Vagina (tissue), 2 donors: ENCODE measurements at regions not wholly inside any gene's neighbourhood (a gene's known extent, or its start where the extent isn't known, plus 50 kb on each side); places are given as distances from the start of the nearest gene placed in this dataset.

Experiments
- DNase-seq, 2 donors: peaks; one replicate each; pipeline ENCODE4 v3.0.0-alpha.2; 2017; ENCODE audit errors: extremely low spot score in 2 of 2
- H3K27ac ChIP-seq: fragments of 200-600 bp; sonication (generic); one replicate; pipeline ENCODE4 v1.5.1; 2019
- H3K27me3 ChIP-seq: fragments of 200-600 bp; sonication (generic); one replicate; pipeline ENCODE4 v1.5.1; 2019
- H3K36me3 ChIP-seq, 2 donors: fragments of 200-600 bp; sonication (generic); one replicate each; pipeline ENCODE4 v1.5.1; 2017 to 2019
- H3K4me1 ChIP-seq: fragments of 200-600 bp; sonication (generic); one replicate; pipeline ENCODE4 v1.5.1; 2019
- H3K4me3 ChIP-seq, 2 donors: fragments of 200-600 bp; sonication (generic); 1 replicate in 1 of 2; 2 replicates in 1 of 2; pipeline ENCODE4 v1.5.1; 2016 to 2019
- H3K9me3 ChIP-seq: fragments of 200-600 bp; sonication (generic); one replicate; pipeline ENCODE4 v1.5.1; 2019
- CTCF ChIP-seq, 3 experiments: fragments of 450-650 bp in 2 of 3; fragments of 200-600 bp in 1 of 3; sonication (generic) in 1 of 3; IDR thresholded peaks; one replicate each; pipeline ENCODE4 v1.5.1; 2017 to 2019; ENCODE audit warnings: antibody characterized with exemption in 3 of 3, mild to moderate bottlenecking in 2 of 3, moderate library complexity in 2 of 3
- POLR2A ChIP-seq, 2 donors: fragments of 450-650 bp; IDR thresholded peaks; one replicate each; pipeline ENCODE4 v1.6.1; 2017; ENCODE audit warnings: antibody characterized with exemption in 2 of 2, mild to moderate bottlenecking in 2 of 2, moderate library complexity in 2 of 2
- POLR2AphosphoS5 ChIP-seq, 2 donors: sonication (generic); formaldehyde crosslinking; IDR thresholded peaks; one replicate each; pipeline ENCODE4 v1.9.0; 2017; ENCODE audit warnings: antibody characterized with exemption in 2 of 2, mild to moderate bottlenecking in 2 of 2, low read depth in 1 of 2; ENCODE audit not compliant: insufficient read depth in 1 of 2
- intact Hi-C: fragments of 100-400 bp; cut with DNase I; formaldehyde crosslinking; loops from one replicate; pipeline ENCODE4 v1.15.1; 2023

GRCh38 chr6:48016020-48016755, 94.8 kb downstream of the PTCHD4 start:
- DNase-seq: no peak
- Histone ChIP-seq H3K4me3 (no peak overlapping the region), H3K36me3 (no peaks in the 10 kb centered on the region), H3K4me1 (no peaks in the 10 kb centered on the region), H3K27ac (no peak overlapping the region), H3K27me3 (no peaks in the 10 kb centered on the region), H3K9me3 (no peaks in the 10 kb centered on the region)
- TF ChIP-seq CTCF (IDR thresholded peaks at IDR 0.05): no peak
- TF ChIP-seq POLR2AphosphoS5 (IDR thresholded peaks at IDR 0.05; ENCODE audit: insufficient read depth in 1 of 2, low read depth in 1 of 2): no peak
- TF ChIP-seq POLR2A (IDR thresholded peaks at IDR 0.05): no peak
- intact Hi-C loops: no loop called here

DNA sequence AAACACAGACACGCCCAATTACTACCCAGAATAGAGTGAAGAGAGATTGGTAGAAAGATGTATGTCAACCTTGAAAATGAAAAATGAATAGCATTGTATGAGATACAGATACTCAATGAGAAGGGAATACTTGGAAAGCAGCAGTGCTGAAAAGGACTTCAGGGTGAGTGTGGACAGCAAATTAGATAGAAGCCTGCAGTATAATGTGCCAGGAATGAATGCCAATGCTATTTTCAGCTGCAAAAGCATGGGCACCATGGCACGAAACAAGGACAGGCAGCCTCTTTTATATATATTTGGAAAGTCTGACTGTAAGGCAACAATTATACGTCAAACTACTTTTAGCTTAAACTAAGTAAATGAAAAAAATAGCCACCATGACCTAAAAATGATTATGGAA, 118.2 kb downstream of the PTCHD4 start:
- H3K4me3 ChIP-seq: no peak overlapping the region
- TF ChIP-seq POLR2AphosphoS5 (IDR thresholded peaks at IDR 0.05; ENCODE audit: insufficient read depth in 1 of 2, low read depth in 1 of 2) (no peak), POLR2A (IDR thresholded peaks at IDR 0.05) (no peak), CTCF (IDR thresholded peaks at IDR 0.05) (no peak)
- intact Hi-C loops: no loop called here
- DNase-seq: no peak
- no peaks in the 10 kb centered on the region for H3K27me3 ChIP-seq
- H3K9me3 ChIP-seq: no peaks in the 10 kb centered on the region
- no peaks in the 10 kb centered on the region for H3K4me1 ChIP-seq
- H3K36me3 ChIP-seq: no peaks in the 10 kb centered on the region
- H3K27ac ChIP-seq: no peak overlapping the region

- H3K27me3 ChIP-seq: no peaks in the 10 kb centered on the region
- no peak for DNase-seq
- H3K27ac ChIP-seq: no peak overlapping the region
- H3K36me3 ChIP-seq: no peaks in the 10 kb centered on the region
- intact Hi-C loops: no loop called here
- no peak overlapping the region for H3K4me3 ChIP-seq
- H3K4me1 ChIP-seq: no peaks in the 10 kb centered on the region
- no peaks in the 10 kb centered on the region for H3K9me3 ChIP-seq
- no peak for TF ChIP-seq CTCF (IDR thresholded peaks at IDR 0.05)
These were observed 127.5 kb downstream of the PTCHD4 start for GRCh38 chr6:47983491-47983890.

DNA sequence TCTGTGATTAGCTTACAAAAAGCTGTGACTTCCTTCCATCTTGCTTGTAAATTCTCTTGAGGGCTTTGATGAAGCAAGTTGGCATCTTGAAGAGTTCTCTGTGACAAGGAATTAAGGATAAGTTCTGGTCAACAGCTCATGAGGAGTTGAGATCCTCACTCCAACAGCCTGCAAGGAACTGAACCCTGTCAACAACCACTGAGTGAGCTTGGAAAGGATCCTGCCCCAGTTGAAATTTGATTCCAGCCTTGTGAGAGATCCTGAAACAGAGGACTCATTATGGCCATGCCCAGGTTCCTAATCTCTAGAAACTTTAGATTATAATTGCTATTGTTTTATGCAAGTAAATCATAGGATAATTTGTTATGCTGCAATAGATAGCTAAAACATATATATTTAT, 133.7 kb downstream of the PTCHD4 start:
- no peaks in the 10 kb centered on the region for H3K9me3 ChIP-seq
- intact Hi-C loops: no loop called here
- no peaks in the 10 kb centered on the region for H3K36me3 ChIP-seq
- no peak for DNase-seq
- no peak for TF ChIP-seq POLR2AphosphoS5 (IDR thresholded peaks at IDR 0.05; ENCODE audit: insufficient read depth in 1 of 2, low read depth in 1 of 2)
- TF ChIP-seq CTCF (IDR thresholded peaks at IDR 0.05): no peak
- TF ChIP-seq POLR2A (IDR thresholded peaks at IDR 0.05): no peak
- no peaks in the 10 kb centered on the region for H3K4me1 ChIP-seq
- H3K27me3 ChIP-seq: no peaks in the 10 kb centered on the region
- no peak overlapping the region for H3K4me3 ChIP-seq
- H3K27ac ChIP-seq: no peak overlapping the region

GRCh38 chr6:47974106-47974505, 136.9 kb downstream of the PTCHD4 start:
- no peak overlapping the region for H3K4me3 ChIP-seq
- no peak for DNase-seq
- no peaks in the 10 kb centered on the region for H3K4me1 ChIP-seq
- no peak for TF ChIP-seq POLR2A (IDR thresholded peaks at IDR 0.05)
- TF ChIP-seq POLR2AphosphoS5 (IDR thresholded peaks at IDR 0.05; ENCODE audit: insufficient read depth in 1 of 2, low read depth in 1 of 2): no peak
- TF ChIP-seq CTCF (IDR thresholded peaks at IDR 0.05): no peak
- H3K9me3 ChIP-seq: no peaks in the 10 kb centered on the region
- H3K27me3 ChIP-seq: no peaks in the 10 kb centered on the region
- H3K36me3 ChIP-seq: no peaks in the 10 kb centered on the region
- intact Hi-C loops: no loop called here
- no peak overlapping the region for H3K27ac ChIP-seq
